GM12892 (cell line): ENCODE measurements at regions not wholly inside any gene's neighbourhood (a gene's known extent, or its start where the extent isn't known, plus 50 kb on each side); places are given as distances from the start of the nearest gene placed in this dataset.
"Not testable (repeated sequence)": the region's sequence is repeated elsewhere in the genome, so short reads cannot be mapped to it uniquely, and the experiment has no call there.

ENCODE experiments used
- DNase-seq: peaks from one replicate; pipeline ENCODE4 v3.0.0; 2011; ENCODE audit not compliant: insufficient read length
- FAIRE-seq: peaks from 2 replicates; lab custom pipeline; 2011; peaks lifted over from hg19 to GRCh38; lab: Jason Lieb, UNC
- POLR2A ChIP-seq: IDR thresholded peaks from 2 replicates; pipeline ENCODE4 v1.6.1; 2011; ENCODE audit warnings: low read depth, low read length, control low read depth
- POLR2AphosphoS5 ChIP-seq: IDR thresholded peaks from 2 replicates; pipeline ENCODE4 v1.6.1; 2011; ENCODE audit warnings: low read depth, low read length, control low read depth
- TAF1 ChIP-seq: IDR thresholded peaks from 2 replicates; pipeline ENCODE4 v1.6.1; 2011; ENCODE audit warnings: low read depth, mild to moderate bottlenecking, control low read depth, low read length, borderline replicate concordance

DNA sequence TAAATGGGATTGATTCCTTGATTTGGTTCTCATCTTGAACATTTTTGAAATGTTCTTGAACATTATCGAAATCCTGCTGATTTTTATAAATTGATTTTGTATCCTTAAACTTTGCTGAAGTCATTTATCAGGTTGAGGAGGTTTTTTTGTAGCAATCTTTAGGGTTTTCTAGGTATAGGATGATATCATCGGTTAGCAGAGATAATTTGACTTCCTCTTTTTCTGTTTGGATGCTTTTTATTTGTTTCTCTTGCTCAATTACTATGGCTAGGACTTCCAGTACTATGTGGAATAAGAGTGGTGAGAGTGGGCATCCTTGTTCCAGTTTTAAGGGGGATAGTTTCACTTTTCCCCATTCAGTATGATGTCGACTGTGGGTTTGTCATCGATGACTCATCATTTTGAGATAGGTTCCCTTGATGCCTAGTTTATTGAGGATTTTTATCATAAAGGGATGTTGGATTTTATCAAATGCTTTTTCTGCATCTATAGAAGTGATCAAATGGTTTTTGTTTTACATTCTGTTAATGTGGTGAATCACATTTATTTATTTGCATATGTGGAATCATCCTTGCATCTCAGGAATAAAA lies 201.5 kb upstream of the ZSWIM2 start:
- FAIRE-seq (peak; percentile 27), DNase-seq (no peak)
- TF ChIP-seq POLR2AphosphoS5, result no peak
- no peak for TF ChIP-seq POLR2A

- DNase-seq, result no peak
- no peak for TF ChIP-seq TAF1
- no peak for TF ChIP-seq POLR2A
- TF ChIP-seq POLR2AphosphoS5, result no peak
- no peak for FAIRE-seq
These were observed 188.3 kb upstream of the ZSWIM2 start for GRCh38 chr2:187037310-187037709.

- no peak for TF ChIP-seq TAF1
- no peak for TF ChIP-seq POLR2A
- TF ChIP-seq POLR2AphosphoS5, result no peak
- FAIRE-seq (no peak), DNase-seq (no peak)
These were observed 185.5 kb upstream of the ZSWIM2 start for GRCh38 chr2:187034434-187034833.

DNA sequence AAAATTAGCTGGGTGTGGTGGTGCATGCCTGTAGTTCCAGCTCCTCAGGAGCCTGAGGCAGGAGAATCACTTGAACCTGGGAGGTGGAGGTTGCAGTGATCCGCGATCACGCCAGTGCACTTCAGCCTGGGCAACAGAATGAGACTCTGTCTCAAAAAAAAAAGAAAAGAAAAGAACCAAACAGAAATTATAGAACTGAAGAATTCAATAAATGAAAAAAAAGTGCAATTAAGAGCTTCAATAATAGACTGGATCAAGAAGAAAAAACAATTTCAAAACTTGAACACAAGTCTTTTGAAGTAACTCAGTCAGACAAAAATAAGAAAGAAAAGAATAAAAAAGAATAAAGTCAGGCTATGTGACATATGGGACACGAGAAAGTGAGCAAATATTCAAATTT lies 175.8 kb upstream of the ZSWIM2 start:
- DNase-seq (no peak), FAIRE-seq (no peak)
- no peak for TF ChIP-seq POLR2A
- no peak for TF ChIP-seq POLR2AphosphoS5
- TF ChIP-seq TAF1, result no peak

DNA sequence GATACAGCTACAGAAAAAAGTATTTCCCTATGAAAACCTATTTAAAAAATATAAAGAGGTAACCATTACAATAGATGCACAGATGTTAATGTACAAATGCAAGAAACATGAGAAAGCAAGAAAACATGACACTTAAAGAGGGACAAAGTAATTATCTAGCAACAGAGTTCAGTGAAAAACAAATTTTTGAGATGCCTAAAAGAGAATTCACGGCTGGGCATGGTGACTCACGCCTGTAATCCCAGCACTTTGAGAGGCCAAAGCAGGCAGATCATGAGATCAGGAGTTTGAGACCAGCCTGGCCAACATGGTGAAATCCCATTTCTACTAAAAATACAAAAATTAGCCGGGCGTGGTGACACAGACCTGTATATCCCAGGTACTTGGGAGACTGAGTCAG lies 175.0 kb upstream of the ZSWIM2 start:
- not testable (repeated sequence) for DNase-seq, FAIRE-seq

- no peak for FAIRE-seq
- TF ChIP-seq TAF1 (no peak), POLR2A (no peak), POLR2AphosphoS5 (no peak)
- no peak for DNase-seq
These were observed 168.5 kb upstream of the ZSWIM2 start for GRCh38 chr2:187017438-187017837.

DNA sequence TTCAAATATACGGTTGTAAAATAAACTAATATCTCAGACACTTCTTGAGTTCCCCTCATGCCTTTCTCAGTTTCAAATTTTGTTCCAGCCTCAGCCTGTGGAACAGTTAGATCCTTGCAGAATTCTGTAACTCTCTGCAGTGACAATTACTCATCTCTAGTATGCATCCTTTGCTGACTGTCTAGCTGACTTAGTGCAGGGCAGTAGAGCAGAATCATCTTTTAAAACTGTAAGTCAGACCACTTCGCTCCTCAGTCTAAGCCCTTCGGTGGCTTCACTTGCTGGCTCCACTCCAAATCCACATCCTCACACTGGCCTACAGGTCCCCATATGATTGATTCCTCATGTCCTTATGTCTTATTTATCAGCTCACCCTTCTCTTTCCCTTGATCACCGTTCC lies 164.1 kb upstream of the ZSWIM2 start:
- no peak for DNase-seq
- no peak for FAIRE-seq
- TF ChIP-seq POLR2A (no peak), POLR2AphosphoS5 (no peak), TAF1 (no peak)

- DNase-seq (no peak), FAIRE-seq (no peak)
- TF ChIP-seq POLR2A (no peak), POLR2AphosphoS5 (no peak), TAF1 (no peak)
These were observed 162.3 kb upstream of the ZSWIM2 start for GRCh38 chr2:187011206-187011832.

GRCh38 chr2:187009483-187010239 lies 160.7 kb upstream of the ZSWIM2 start:
- DNase-seq (no peak), FAIRE-seq (no peak)
- TF ChIP-seq POLR2A, result no peak
- TF ChIP-seq TAF1, result no peak
- TF ChIP-seq POLR2AphosphoS5, result no peak

GRCh38 chr2:187008111-187008510 lies 159.1 kb upstream of the ZSWIM2 start:
- no peak for FAIRE-seq
- no peak for DNase-seq
- TF ChIP-seq POLR2AphosphoS5 (no peak), TAF1 (no peak), POLR2A (no peak)

- DNase-seq (no peak), FAIRE-seq (no peak)
- TF ChIP-seq TAF1 (no peak), POLR2A (no peak), POLR2AphosphoS5 (no peak)
These were observed 154.6 kb upstream of the ZSWIM2 start for GRCh38 chr2:187003611-187004010.

DNA sequence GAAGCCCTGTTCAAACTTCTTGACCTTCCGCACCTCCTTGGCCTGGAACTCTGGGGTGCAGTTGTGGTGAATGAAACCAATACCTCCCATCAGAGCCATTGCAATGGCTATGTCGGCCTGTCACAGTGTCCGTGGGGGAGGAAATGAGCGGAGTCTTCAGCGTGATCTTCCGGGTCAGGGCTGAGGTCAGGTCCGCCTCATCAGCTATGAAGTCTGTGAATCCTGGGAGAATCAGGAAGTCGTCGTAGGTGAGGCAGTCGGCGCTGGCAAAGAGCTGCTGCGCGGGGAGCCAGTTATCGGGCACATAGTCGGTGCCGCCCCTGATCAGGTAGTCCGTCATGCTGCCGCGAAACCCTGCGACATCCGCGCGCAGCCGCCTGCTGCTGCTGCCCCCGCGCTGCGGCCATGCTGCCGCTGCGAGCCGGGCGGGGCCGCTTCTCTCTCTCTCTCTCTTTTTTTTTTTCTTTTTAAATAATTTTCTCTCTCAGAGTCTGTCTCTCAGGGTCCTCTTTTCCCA lies 154.1 kb upstream of the ZSWIM2 start:
- TF ChIP-seq TAF1 (no peak), POLR2A (no peak), POLR2AphosphoS5 (no peak)
- FAIRE-seq, result no peak
- no peak for DNase-seq
